PFSK-1 (cell line): ENCODE measurements at regions not wholly inside any gene's neighbourhood (a gene's known extent, or its start where the extent isn't known, plus 50 kb on each side); places are given as distances from the start of the nearest gene placed in this dataset.

ENCODE experiments used
- FOXP2 ChIP-seq: optimal IDR thresholded peaks from 2 replicates; pipeline ENCODE3; 2011; ENCODE audit warnings: borderline replicate concordance, control low read depth, inconsistent platforms; ENCODE audit not compliant: insufficient read depth; ENCODE audit errors: extremely low read length, extremely low read depth
- POLR2AphosphoS5 ChIP-seq: IDR thresholded peaks from 2 replicates; pipeline ENCODE4 v1.6.1; 2012; ENCODE audit warnings: low read depth, mild to moderate bottlenecking, control low read depth, low read length, moderate library complexity
- SIN3A ChIP-seq: IDR thresholded peaks from 2 replicates; pipeline ENCODE4 v1.6.1; 2012; ENCODE audit warnings: mild to moderate bottlenecking, low read length, moderate library complexity, borderline replicate concordance; ENCODE audit not compliant: insufficient read depth
- TAF1 ChIP-seq: IDR thresholded peaks from 2 replicates; pipeline ENCODE4 v1.6.1; 2012; ENCODE audit warnings: low read length, control low read depth, borderline replicate concordance; ENCODE audit not compliant: insufficient read depth

- TF ChIP-seq SIN3A (no peak), POLR2AphosphoS5 (no peak), TAF1 (no peak), FOXP2 (no peak)
Observed at GRCh38 chr9:90987566-90987965, 185.9 kb downstream of the SYK start.
